Vagina (tissue), 2 donors: ENCODE measurements at regions not wholly inside any gene's neighbourhood (a gene's known extent, or its start where the extent isn't known, plus 50 kb on each side); places are given as distances from the start of the nearest gene placed in this dataset.

Source experiments
- DNase-seq, 2 donors: peaks; one replicate each; pipeline ENCODE4 v3.0.0-alpha.2; 2017; ENCODE audit errors: extremely low spot score in 2 of 2
- H3K27ac ChIP-seq: fragments of 200-600 bp; sonication (generic); one replicate; pipeline ENCODE4 v1.5.1; 2019
- H3K27me3 ChIP-seq: fragments of 200-600 bp; sonication (generic); one replicate; pipeline ENCODE4 v1.5.1; 2019
- H3K36me3 ChIP-seq, 2 donors: fragments of 200-600 bp; sonication (generic); one replicate each; pipeline ENCODE4 v1.5.1; 2017 to 2019
- H3K4me1 ChIP-seq: fragments of 200-600 bp; sonication (generic); one replicate; pipeline ENCODE4 v1.5.1; 2019
- H3K4me3 ChIP-seq, 2 donors: fragments of 200-600 bp; sonication (generic); 1 replicate in 1 of 2; 2 replicates in 1 of 2; pipeline ENCODE4 v1.5.1; 2016 to 2019
- H3K9me3 ChIP-seq: fragments of 200-600 bp; sonication (generic); one replicate; pipeline ENCODE4 v1.5.1; 2019
- CTCF ChIP-seq, 3 experiments: fragments of 450-650 bp in 2 of 3; fragments of 200-600 bp in 1 of 3; sonication (generic) in 1 of 3; IDR thresholded peaks; one replicate each; pipeline ENCODE4 v1.5.1; 2017 to 2019; ENCODE audit warnings: antibody characterized with exemption in 3 of 3, mild to moderate bottlenecking in 2 of 3, moderate library complexity in 2 of 3
- POLR2A ChIP-seq, 2 donors: fragments of 450-650 bp; IDR thresholded peaks; one replicate each; pipeline ENCODE4 v1.6.1; 2017; ENCODE audit warnings: antibody characterized with exemption in 2 of 2, mild to moderate bottlenecking in 2 of 2, moderate library complexity in 2 of 2
- POLR2AphosphoS5 ChIP-seq, 2 donors: sonication (generic); formaldehyde crosslinking; IDR thresholded peaks; one replicate each; pipeline ENCODE4 v1.9.0; 2017; ENCODE audit warnings: antibody characterized with exemption in 2 of 2, mild to moderate bottlenecking in 2 of 2, low read depth in 1 of 2; ENCODE audit not compliant: insufficient read depth in 1 of 2
- intact Hi-C: fragments of 100-400 bp; cut with DNase I; formaldehyde crosslinking; loops from one replicate; pipeline ENCODE4 v1.15.1; 2023

GRCh38 chr3:55367384-55367783, 119.7 kb downstream of the WNT5A start:
- H3K36me3 ChIP-seq: no peaks in the 10 kb centered on the region
- H3K27ac ChIP-seq: no peak overlapping the region
- no peaks in the 10 kb centered on the region for H3K27me3 ChIP-seq
- no peak overlapping the region for H3K4me3 ChIP-seq
- H3K4me1 ChIP-seq: no peaks in the 10 kb centered on the region
- intact Hi-C loops: no loop called here
- TF ChIP-seq CTCF (IDR thresholded peaks at IDR 0.05): no peak
- no peak for TF ChIP-seq POLR2AphosphoS5 (IDR thresholded peaks at IDR 0.05; ENCODE audit: insufficient read depth in 1 of 2, low read depth in 1 of 2)
- no peak for TF ChIP-seq POLR2A (IDR thresholded peaks at IDR 0.05)
- H3K9me3 ChIP-seq: no peaks in the 10 kb centered on the region
- DNase-seq: no peak

GRCh38 chr3:55364421-55364820, 122.7 kb downstream of the WNT5A start:
- no peak overlapping the region for H3K4me3 ChIP-seq
- TF ChIP-seq POLR2AphosphoS5 (IDR thresholded peaks at IDR 0.05; ENCODE audit: insufficient read depth in 1 of 2, low read depth in 1 of 2) (no peak), POLR2A (IDR thresholded peaks at IDR 0.05) (no peak), CTCF (IDR thresholded peaks at IDR 0.05) (no peak)
- H3K36me3 ChIP-seq: no peaks in the 10 kb centered on the region
- no peaks in the 10 kb centered on the region for H3K27me3 ChIP-seq
- no peaks in the 10 kb centered on the region for H3K9me3 ChIP-seq
- no peak overlapping the region for H3K27ac ChIP-seq
- intact Hi-C loops: no loop called here
- no peaks in the 10 kb centered on the region for H3K4me1 ChIP-seq
- DNase-seq: no peak

GRCh38 chr3:55362210-55362960, 124.7 kb downstream of the WNT5A start:
- no peak for DNase-seq
- TF ChIP-seq CTCF (IDR thresholded peaks at IDR 0.05) (no peak), POLR2A (IDR thresholded peaks at IDR 0.05) (no peak), POLR2AphosphoS5 (IDR thresholded peaks at IDR 0.05; ENCODE audit: insufficient read depth in 1 of 2, low read depth in 1 of 2) (no peak)
- no peak overlapping the region for H3K4me3 ChIP-seq
- H3K36me3 ChIP-seq: no peaks in the 10 kb centered on the region
- intact Hi-C loops: no loop called here
- no peaks in the 10 kb centered on the region for H3K4me1 ChIP-seq
- H3K9me3 ChIP-seq: no peaks in the 10 kb centered on the region
- no peak overlapping the region for H3K27ac ChIP-seq
- no peaks in the 10 kb centered on the region for H3K27me3 ChIP-seq

GRCh38 chr3:55357796-55358195, 129.3 kb downstream of the WNT5A start:
- no peaks in the 10 kb centered on the region for H3K36me3 ChIP-seq
- no peaks in the 10 kb centered on the region for H3K4me1 ChIP-seq
- TF ChIP-seq POLR2AphosphoS5 (IDR thresholded peaks at IDR 0.05; ENCODE audit: insufficient read depth in 1 of 2, low read depth in 1 of 2): no peak
- TF ChIP-seq POLR2A (IDR thresholded peaks at IDR 0.05): no peak
- no peak for TF ChIP-seq CTCF (IDR thresholded peaks at IDR 0.05)
- intact Hi-C loops: no loop called here
- DNase-seq: no peak
- no peaks in the 10 kb centered on the region for H3K27me3 ChIP-seq
- no peak overlapping the region for H3K4me3 ChIP-seq
- H3K9me3 ChIP-seq: no peaks in the 10 kb centered on the region
- no peak overlapping the region for H3K27ac ChIP-seq

GRCh38 chr3:55352668-55353067, 134.4 kb downstream of the WNT5A start:
- no peak for DNase-seq
- Histone ChIP-seq H3K27ac (no peak overlapping the region), H3K4me3 (no peak overlapping the region), H3K36me3 (no peaks in the 10 kb centered on the region), H3K9me3 (no peaks in the 10 kb centered on the region), H3K27me3 (no peaks in the 10 kb centered on the region), H3K4me1 (no peaks in the 10 kb centered on the region)
- intact Hi-C loops: no loop called here
- TF ChIP-seq CTCF (IDR thresholded peaks at IDR 0.05): no peak
- TF ChIP-seq POLR2A (IDR thresholded peaks at IDR 0.05): no peak
- no peak for TF ChIP-seq POLR2AphosphoS5 (IDR thresholded peaks at IDR 0.05; ENCODE audit: insufficient read depth in 1 of 2, low read depth in 1 of 2)
